ENCODE measurements at regions not wholly inside any gene's neighbourhood (a gene's known extent, or its start where the extent isn't known, plus 50 kb on each side); places are given as distances from the start of the nearest gene placed in this dataset.

DNA sequence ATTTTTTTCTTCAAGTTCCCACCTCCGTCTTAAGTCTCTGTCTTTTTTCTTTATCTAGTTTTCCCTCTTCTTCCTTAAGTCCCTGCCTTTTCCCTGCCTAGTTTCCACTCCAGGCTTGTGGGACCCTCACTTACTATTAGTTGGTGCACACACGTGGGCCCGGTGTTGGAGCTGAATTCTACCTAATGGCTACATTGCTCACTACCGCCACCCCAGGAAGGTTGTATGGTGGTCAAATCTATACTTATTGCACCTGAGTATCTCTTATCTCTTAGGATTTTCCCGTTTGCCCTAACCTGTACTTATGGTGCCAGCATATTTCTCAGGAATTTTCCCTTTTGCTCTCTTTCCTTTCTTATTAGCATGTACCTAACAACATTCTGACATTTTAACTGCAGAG is 692.8 kb downstream of the EPM2A start:
- CTCF ChIA-PET (ENCODE audit: partially characterized antibody), result interaction anchor here (0.7 to 3.2 kb wide), 25 partner anchors 9 to 784 kb away, joined by 3 to 13 read pairs (median 4); no protein-coding TSS in a partner anchor
- H2BK120ac ChIP-seq (replicated peaks; ENCODE audit: low read depth, low read length), result no peak overlapping the region
- DNase-seq (ENCODE audit: low read depth in 1 of 2, low spot score in 2 of 2), result peak in 1 of 2 experiments; percentile 60

More for the DNA sequence above, 692.8 kb downstream of the EPM2A start:
- Histone ChIP-seq H4K8ac (ENCODE audit: extremely low read depth, insufficient read depth, low read length) (no peak overlapping the region), H3K4me2 (ENCODE audit: insufficient read depth in 1 of 2, low read depth in 2 of 2, low read length in 2 of 2) (no peak overlapping the region), H3K27ac (ENCODE audit: low read depth, low read length) (no peak overlapping the region), H3K4me3 (ENCODE audit: extremely low read depth in 1 of 4, insufficient read depth in 2 of 4, low read depth in 3 of 4, low read length in 4 of 4) (no peak overlapping the region), H4K91ac (replicated peaks; ENCODE audit: insufficient read length, low read length) (no peak overlapping the region), H3K23ac (ENCODE audit: insufficient read length) (no peak overlapping the region), H2BK5ac (ENCODE audit: low read depth, low read length) (no peak overlapping the region), H3K79me1 (ENCODE audit: low read depth, low read length) (no peaks in the 10 kb centered on the region), H3K23me2 (ENCODE audit: low read depth, low read length) (no peaks in the 10 kb centered on the region), H2BK20ac (ENCODE audit: low read length) (no peak overlapping the region), H3K4me1 (replicated peaks in 1 of 4; ENCODE audit: control insufficient read depth in 3 of 4, insufficient read depth in 4 of 4, low read length in 3 of 4) (no peaks in the 10 kb centered on the region; a peak in 2 of 7 replicates), H2BK12ac (ENCODE audit: low read depth, low read length) (no peak overlapping the region), H3K36me3 (ENCODE audit: control insufficient read depth in 2 of 4, insufficient read depth in 4 of 4, low read length in 3 of 4) (no peaks in the 10 kb centered on the region), H4K5ac (ENCODE audit: insufficient read length, low read depth, low read length) (no peak overlapping the region), H4K20me1 (replicated peaks in 1 of 2; ENCODE audit: control insufficient read depth in 1 of 2, insufficient read depth in 2 of 2, low read length in 2 of 2) (no peaks in the 10 kb centered on the region), H2AK5ac (ENCODE audit: low read depth, low read length) (no peak overlapping the region), H3K9ac (replicated peaks in 1 of 4; ENCODE audit: extremely low read depth in 1 of 4, low read depth in 3 of 4, low read length in 3 of 4) (no peak overlapping the region), H3K27me3 (replicated peaks in 1 of 4; ENCODE audit: control insufficient read depth in 3 of 4, extremely low read depth in 1 of 4, insufficient read depth in 3 of 4, low read length in 3 of 4) (no peaks in the 10 kb centered on the region), H3K4ac (replicated peaks; ENCODE audit: insufficient read length, low read depth, low read length) (no peak overlapping the region), H2BK15ac (ENCODE audit: low read length) (no peak overlapping the region), H3K9me3 (ENCODE audit: insufficient read depth in 2 of 2, low read depth in 1 of 2, low read length in 1 of 2) (no peaks in the 10 kb centered on the region), H3K79me2 (ENCODE audit: control insufficient read depth in 1 of 2, insufficient read depth in 2 of 2, low read length in 2 of 2) (no peaks in the 10 kb centered on the region), H3K56ac (replicated peaks; ENCODE audit: insufficient read length, low read depth, low read length) (no peak overlapping the region), H2AFZ (ENCODE audit: low read length) (no peak overlapping the region), H3K14ac (ENCODE audit: insufficient read length) (no peak overlapping the region), H3K18ac (ENCODE audit: extremely low read depth, low read length) (no peak overlapping the region)
- POLR2A ChIA-PET (ENCODE audit: partially characterized antibody), result no interaction called here
- FAIRE-seq, result no peak
- 76% methylated on average over 5 of the region's 5 CpGs; no CpG with 5 or more reads in 1 of the 2 experiments for WGBS, 2 experiments (ENCODE audit: extremely low coverage in 1 of 2, insufficient coverage in 1 of 2, insufficient read length in 1 of 2, insufficient replicate concordance in 2 of 2, low coverage in 1 of 2, low lambda C conversion rate in 2 of 2, missing lambda C conversion rate in 1 of 2)
- TF ChIP-seq TBP (IDR thresholded peaks at IDR 0.05; ENCODE audit: low read depth, low read length) (no peak), CHD2 (IDR thresholded peaks at IDR 0.05; ENCODE audit: low read length) (no peak), RAD21 (IDR thresholded peaks at IDR 0.05 in 1 of 2, conservative IDR thresholded peaks at IDR 0.05 in 1 of 2; ENCODE audit: low read depth in 2 of 2, low read length in 2 of 2) (peak; percentile 44 to 59)
- TF ChIP-seq, protein P1, sequence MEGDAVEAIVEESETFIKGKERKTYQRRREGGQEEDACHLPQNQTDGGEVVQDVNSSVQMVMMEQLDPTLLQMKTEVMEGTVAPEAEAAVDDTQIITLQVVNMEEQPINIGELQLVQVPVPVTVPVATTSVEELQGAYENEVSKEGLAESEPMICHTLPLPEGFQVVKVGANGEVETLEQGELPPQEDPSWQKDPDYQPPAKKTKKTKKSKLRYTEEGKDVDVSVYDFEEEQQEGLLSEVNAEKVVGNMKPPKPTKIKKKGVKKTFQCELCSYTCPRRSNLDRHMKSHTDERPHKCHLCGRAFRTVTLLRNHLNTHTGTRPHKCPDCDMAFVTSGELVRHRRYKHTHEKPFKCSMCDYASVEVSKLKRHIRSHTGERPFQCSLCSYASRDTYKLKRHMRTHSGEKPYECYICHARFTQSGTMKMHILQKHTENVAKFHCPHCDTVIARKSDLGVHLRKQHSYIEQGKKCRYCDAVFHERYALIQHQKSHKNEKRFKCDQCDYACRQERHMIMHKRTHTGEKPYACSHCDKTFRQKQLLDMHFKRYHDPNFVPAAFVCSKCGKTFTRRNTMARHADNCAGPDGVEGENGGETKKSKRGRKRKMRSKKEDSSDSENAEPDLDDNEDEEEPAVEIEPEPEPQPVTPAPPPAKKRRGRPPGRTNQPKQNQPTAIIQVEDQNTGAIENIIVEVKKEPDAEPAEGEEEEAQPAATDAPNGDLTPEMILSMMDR (IDR thresholded peaks at IDR 0.05; ENCODE audit: control extremely low read depth in 1 of 3, insufficient read depth in 1 of 3, low read depth in 1 of 3, low read length in 3 of 3), result peak; percentile 22 to 64 (median 24); a peak in 3 of 4 replicates

Measured in H1 (cell line).